ENCODE measurements at regions not wholly inside any gene's neighbourhood (a gene's known extent, or its start where the extent isn't known, plus 50 kb on each side); places are given as distances from the start of the nearest gene placed in this dataset.
"Not testable (repeated sequence)": the region's sequence is repeated elsewhere in the genome, so short reads cannot be mapped to it uniquely, and the experiment has no call there.

DNA sequence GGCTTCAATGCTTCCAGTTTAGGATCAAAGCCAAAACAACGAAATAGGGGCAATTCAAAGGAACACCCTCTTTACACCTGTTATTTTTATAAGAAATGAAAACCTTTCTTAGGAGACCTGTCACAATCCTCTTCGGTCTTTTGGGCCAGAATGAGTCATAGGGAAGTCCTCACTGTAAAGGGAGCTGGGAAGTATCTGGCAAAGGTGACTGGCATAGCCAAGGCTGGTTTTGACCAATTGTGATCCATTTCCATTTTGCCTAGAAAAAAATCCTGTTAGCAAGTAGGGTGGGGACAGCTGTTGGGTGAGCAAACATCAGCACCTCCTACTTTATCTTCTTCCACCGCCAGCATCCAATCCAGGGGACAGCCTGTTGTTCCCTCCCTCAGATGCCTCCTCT is 343.2 kb upstream of the SULF2 start:
- Histone ChIP-seq H3K4me1 (ENCODE audit: insufficient read depth, low read length) (peaks cover 8% of the 10 kb centered on the region; the same call in 1 of the 2 replicates), H3K9me3 (ENCODE audit: insufficient read depth, low read depth, low read length) (peaks cover 6% of the 10 kb centered on the region; the same call in 1 of the 2 replicates), H3K4me3 (ENCODE audit: low read length) (no peak overlapping the region), H3K27ac (ENCODE audit: low read depth, low read length) (no peak overlapping the region), H3K36me3 (ENCODE audit: insufficient read depth, low read length) (no peaks in the 10 kb centered on the region), H3K9ac (ENCODE audit: low read depth, low read length) (no peak overlapping the region), H3K27me3 (ENCODE audit: insufficient read depth, low read length) (no peaks in the 10 kb centered on the region)
- WGBS, result 96% methylated on average over 3 of the region's 3 CpGs

DNA sequence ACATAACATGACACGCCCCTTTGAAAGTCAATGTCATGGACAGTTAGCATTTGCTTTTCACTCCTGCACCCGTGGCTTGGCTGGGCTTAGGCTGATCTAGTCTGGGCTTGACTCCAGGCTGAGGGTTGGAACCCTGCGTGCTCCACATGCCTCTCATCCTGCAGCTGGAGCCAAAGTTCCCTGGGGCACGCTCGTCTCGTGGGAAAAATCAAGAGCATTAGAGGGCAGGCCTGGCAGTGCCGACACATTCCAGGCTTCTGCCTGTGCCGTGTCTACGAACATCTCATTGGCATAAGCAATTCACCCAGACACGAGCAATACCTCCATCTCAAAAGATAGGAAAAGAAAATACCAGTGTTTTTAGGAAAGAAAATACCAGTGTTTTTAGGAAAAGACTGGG is 342.7 kb upstream of the SULF2 start:
- 94% methylated on average over 9 of the region's 10 CpGs for WGBS
- not testable (repeated sequence) for H3K27me3 ChIP-seq (ENCODE audit: insufficient read depth, low read length)

DNA sequence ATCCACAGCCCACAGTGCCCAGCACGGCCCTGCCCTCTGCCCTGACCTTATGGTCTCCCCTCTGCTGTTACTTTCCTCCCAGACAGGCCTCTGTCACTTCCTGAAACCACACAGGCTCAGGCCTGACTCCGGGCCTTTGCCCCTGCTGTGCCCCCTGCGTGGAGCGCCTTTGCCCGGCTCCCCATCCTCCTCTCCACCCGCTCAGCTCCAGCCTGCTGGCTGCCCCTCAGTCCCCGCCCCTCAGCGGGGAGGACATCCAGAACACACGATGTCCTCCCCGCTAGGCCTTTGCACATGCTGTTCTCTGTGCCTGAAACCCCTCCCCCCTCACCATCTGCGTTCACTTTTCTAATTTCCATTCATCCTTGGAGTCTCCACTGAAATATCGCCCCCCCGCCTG is 341.9 kb upstream of the SULF2 start:
- H3K27ac ChIP-seq (ENCODE audit: low read depth, low read length); H3K9ac ChIP-seq (ENCODE audit: low read depth, low read length); H3K36me3 ChIP-seq (ENCODE audit: insufficient read depth, low read length); H3K27me3 ChIP-seq (ENCODE audit: insufficient read depth, low read length); H3K9me3 ChIP-seq (ENCODE audit: insufficient read depth, low read depth, low read length); H3K4me1 ChIP-seq (ENCODE audit: insufficient read depth, low read length); H3K4me3 ChIP-seq (ENCODE audit: low read length): not testable (repeated sequence)
- 81% methylated on average over 13 of the region's 13 CpGs for WGBS

More for the DNA sequence above, 342.7 kb upstream of the SULF2 start:
- not testable (repeated sequence) for H3K4me3 ChIP-seq (ENCODE audit: low read length); H3K4me1 ChIP-seq (ENCODE audit: insufficient read depth, low read length); H3K9me3 ChIP-seq (ENCODE audit: insufficient read depth, low read depth, low read length); H3K27ac ChIP-seq (ENCODE audit: low read depth, low read length); H3K9ac ChIP-seq (ENCODE audit: low read depth, low read length); H3K36me3 ChIP-seq (ENCODE audit: insufficient read depth, low read length)

DNA sequence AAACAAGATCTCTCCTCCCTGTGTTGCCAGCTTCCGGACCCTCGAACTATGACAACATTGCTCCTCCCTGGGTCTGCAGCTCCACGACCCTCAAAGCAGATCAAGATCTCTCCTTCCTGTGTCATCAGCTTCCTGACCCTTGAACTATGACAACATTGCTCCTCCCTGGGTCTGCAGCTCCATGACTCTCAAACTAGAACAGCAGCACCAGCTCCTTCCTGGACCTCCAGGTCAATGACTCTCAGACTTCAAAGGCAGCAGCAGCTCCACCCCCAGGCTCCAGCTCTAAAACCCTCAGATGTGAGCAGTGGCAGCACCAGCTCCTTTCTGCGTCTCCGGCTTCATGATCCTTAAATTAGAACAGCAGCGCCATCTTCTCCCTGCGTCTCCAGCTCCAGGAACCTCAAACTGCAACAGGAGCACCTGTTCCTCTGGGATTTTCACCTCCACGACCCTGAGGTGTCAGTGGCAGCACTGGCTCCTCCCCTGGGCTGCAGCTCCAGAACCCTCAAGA is 341.0 kb upstream of the SULF2 start:
- Histone ChIP-seq H3K27ac (ENCODE audit: low read depth, low read length) (no peak overlapping the region), H3K9me3 (ENCODE audit: insufficient read depth, low read depth, low read length) (no peaks in the 10 kb centered on the region), H3K36me3 (ENCODE audit: insufficient read depth, low read length) (no peaks in the 10 kb centered on the region), H3K4me3 (ENCODE audit: low read length) (no peak overlapping the region), H3K4me1 (ENCODE audit: insufficient read depth, low read length) (peaks cover 8% of the 10 kb centered on the region; the same call in 1 of the 2 replicates), H3K9ac (ENCODE audit: low read depth, low read length) (no peak overlapping the region), H3K27me3 (ENCODE audit: insufficient read depth, low read length) (no peaks in the 10 kb centered on the region)
- 80% methylated on average over 8 of the region's 8 CpGs for WGBS

DNA sequence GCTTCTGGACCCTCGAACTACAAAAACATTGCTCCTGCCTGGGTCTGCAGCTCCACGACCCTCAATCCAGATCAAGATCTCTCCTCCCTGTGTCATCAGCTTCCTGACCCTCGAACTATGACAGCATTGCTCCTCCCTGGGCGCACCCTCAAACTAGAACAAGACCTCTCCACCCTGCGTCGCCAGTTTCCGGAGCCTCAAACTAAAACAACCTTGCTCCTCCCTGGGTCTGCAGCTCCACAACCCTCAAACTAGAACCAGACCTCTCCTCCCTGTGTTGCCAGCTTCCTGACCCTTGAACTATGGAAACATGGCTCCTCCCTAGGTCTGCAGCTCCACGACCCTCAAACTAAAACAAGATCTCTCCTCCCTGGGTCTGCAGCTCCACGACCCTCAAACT is 339.7 kb upstream of the SULF2 start:
- H3K4me1 ChIP-seq (ENCODE audit: insufficient read depth, low read length), result peaks cover 8% of the 10 kb centered on the region; the same call in 1 of the 2 replicates
- H3K27ac ChIP-seq (ENCODE audit: low read depth, low read length), result no peak overlapping the region
- no peak overlapping the region for H3K9ac ChIP-seq (ENCODE audit: low read depth, low read length)
- no peaks in the 10 kb centered on the region for H3K27me3 ChIP-seq (ENCODE audit: insufficient read depth, low read length)
- 92% methylated on average over 9 of the region's 9 CpGs for WGBS
- H3K36me3 ChIP-seq (ENCODE audit: insufficient read depth, low read length), result no peaks in the 10 kb centered on the region
- no peaks in the 10 kb centered on the region for H3K9me3 ChIP-seq (ENCODE audit: insufficient read depth, low read depth, low read length)
- H3K4me3 ChIP-seq (ENCODE audit: low read length), result no peak overlapping the region

DNA sequence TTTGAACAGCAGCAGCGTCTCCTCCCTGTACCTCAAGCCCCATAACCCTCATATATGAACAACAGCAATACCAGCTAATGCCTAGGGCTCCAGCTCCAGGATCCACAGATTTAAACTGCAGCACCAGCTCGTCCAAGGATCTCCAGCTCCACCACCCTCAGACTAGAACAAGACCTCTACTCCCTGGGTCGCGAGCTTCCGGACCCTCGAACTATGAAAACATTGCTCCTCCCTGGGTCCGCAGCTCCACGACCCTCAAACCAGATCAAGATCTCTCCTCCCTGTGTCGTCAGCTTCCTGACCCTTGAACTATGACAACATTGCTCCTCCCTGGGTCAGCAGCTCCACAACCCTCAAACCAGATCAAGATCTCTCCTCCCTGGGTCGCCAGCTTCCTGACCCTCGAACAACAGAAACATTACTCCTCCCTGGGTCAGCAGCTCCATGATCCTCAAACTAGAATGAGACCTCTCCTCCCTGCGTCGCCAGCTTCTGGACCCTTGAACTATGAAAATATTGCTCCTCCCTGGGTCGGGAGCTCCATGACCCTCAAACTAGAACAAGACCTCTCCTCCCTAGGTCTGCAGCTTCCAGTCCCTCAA is 339.0 kb upstream of the SULF2 start:
- no peaks in the 10 kb centered on the region for H3K36me3 ChIP-seq (ENCODE audit: insufficient read depth, low read length)
- H3K9me3 ChIP-seq (ENCODE audit: insufficient read depth, low read depth, low read length), result no peaks in the 10 kb centered on the region
- H3K4me3 ChIP-seq (ENCODE audit: low read length), result no peak overlapping the region
- no peak overlapping the region for H3K27ac ChIP-seq (ENCODE audit: low read depth, low read length)
- no peak overlapping the region for H3K9ac ChIP-seq (ENCODE audit: low read depth, low read length)
- H3K27me3 ChIP-seq (ENCODE audit: insufficient read depth, low read length), result no peaks in the 10 kb centered on the region
- WGBS, result 93% methylated on average over 14 of the region's 14 CpGs
- peaks cover 2% of the 10 kb centered on the region; the same call in 1 of the 2 replicates for H3K4me1 ChIP-seq (ENCODE audit: insufficient read depth, low read length)

DNA sequence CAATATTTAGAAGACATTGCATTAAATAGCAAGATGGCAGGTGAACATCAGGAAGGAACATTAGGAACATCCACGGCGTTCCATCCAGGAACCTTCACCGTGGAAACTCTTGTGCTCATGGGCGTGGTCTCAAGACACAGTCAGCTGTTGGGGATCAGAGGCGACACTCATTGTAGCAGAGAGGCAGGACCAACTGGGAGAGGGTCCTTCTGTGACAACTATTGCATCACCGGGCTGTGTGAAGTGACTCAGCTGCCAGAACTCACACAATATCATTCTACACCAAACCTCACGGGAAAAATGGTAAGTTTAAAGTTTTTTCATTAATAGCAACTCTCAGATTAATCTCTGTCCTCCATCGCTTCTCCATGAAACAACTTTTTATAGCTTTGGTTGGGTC is 334.8 kb upstream of the SULF2 start:
- Histone ChIP-seq H3K36me3 (ENCODE audit: insufficient read depth, low read length) (no peaks in the 10 kb centered on the region), H3K27me3 (ENCODE audit: insufficient read depth, low read length) (no peaks in the 10 kb centered on the region), H3K4me3 (ENCODE audit: low read length) (no peak overlapping the region), H3K9ac (ENCODE audit: low read depth, low read length) (no peak overlapping the region), H3K4me1 (ENCODE audit: insufficient read depth, low read length) (no peaks in the 10 kb centered on the region), H3K27ac (ENCODE audit: low read depth, low read length) (no peak overlapping the region), H3K9me3 (ENCODE audit: insufficient read depth, low read depth, low read length) (no peaks in the 10 kb centered on the region)
- WGBS, result 92% methylated on average over 7 of the region's 8 CpGs

DNA sequence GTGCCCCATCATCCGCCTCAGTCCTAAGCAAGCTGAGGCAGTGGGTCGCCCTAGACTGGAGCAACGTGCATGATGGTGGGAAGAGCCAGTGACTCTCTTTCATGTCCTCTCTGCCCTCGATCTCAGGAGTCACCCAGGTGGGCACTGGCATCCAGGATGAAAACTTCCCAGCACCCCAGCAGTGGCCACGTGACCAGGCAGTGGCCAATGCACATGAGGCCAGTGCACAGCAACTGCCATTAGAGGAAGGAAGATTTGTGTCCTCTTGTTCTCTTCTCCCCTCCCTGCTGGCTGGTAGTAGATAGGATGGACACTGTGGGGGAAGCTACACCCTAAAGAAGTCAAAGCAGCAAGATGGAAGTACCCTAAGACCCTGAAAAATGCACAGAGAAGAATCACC is 334.1 kb upstream of the SULF2 start:
- H3K4me3 ChIP-seq (ENCODE audit: low read length); H3K9me3 ChIP-seq (ENCODE audit: insufficient read depth, low read depth, low read length); H3K9ac ChIP-seq (ENCODE audit: low read depth, low read length); H3K36me3 ChIP-seq (ENCODE audit: insufficient read depth, low read length); H3K4me1 ChIP-seq (ENCODE audit: insufficient read depth, low read length); H3K27me3 ChIP-seq (ENCODE audit: insufficient read depth, low read length); H3K27ac ChIP-seq (ENCODE audit: low read depth, low read length): not testable (repeated sequence)
- 87% methylated on average over 5 of the region's 5 CpGs for WGBS

DNA sequence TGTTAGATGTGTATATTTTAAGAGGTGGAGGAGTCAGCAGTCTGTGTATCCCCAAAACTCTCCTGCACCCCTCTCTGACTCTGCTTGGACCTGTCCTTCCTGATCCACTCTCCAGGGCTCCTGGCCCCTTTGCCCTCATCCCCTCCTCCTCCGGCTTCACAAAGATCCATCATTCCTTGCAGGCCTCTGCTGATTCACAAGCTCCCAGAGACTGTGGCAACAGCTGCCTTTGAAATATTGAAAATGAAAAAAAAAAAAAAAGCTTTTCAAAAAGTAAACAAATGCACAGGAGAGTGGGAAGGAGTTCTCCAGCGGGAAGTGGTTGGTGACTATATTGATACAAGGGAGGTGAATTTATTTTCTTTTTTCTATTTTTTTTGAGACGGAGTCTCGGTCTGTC is 330.2 kb upstream of the SULF2 start:
- Histone ChIP-seq H3K4me3 (ENCODE audit: low read length) (no peak overlapping the region), H3K27me3 (ENCODE audit: insufficient read depth, low read length) (no peaks in the 10 kb centered on the region), H3K9me3 (ENCODE audit: insufficient read depth, low read depth, low read length) (no peaks in the 10 kb centered on the region), H3K27ac (ENCODE audit: low read depth, low read length) (no peak overlapping the region), H3K9ac (ENCODE audit: low read depth, low read length) (no peak overlapping the region), H3K4me1 (ENCODE audit: insufficient read depth, low read length) (no peaks in the 10 kb centered on the region), H3K36me3 (ENCODE audit: insufficient read depth, low read length) (no peaks in the 10 kb centered on the region)
- WGBS, result 92% methylated on average over 4 of the region's 4 CpGs

DNA sequence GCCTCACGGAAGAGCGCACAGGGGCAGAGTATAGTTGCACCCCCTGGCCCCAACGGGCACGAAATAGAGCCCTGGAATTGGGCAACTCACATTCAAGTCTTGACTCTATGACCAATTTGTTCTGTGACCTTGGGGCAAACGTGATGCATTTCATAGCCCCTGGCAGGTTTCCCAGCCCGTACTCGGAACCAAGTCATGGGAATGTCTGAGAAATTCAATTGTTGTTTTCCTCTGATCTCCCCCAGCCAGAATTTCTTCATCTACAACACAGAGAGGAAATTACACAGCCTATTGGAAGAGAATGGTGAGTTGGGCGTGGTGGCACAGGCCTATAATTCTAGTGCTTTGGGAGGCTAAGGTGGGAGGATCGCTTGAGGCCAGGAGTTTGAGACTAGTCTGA is 322.3 kb upstream of the SULF2 start:
- Histone ChIP-seq H3K27ac (ENCODE audit: low read depth, low read length) (no peak overlapping the region), H3K9me3 (ENCODE audit: insufficient read depth, low read depth, low read length) (peaks cover 8% of the 10 kb centered on the region; the same call in 1 of the 2 replicates), H3K27me3 (ENCODE audit: insufficient read depth, low read length) (no peaks in the 10 kb centered on the region; the same call in 1 of the 2 replicates), H3K4me3 (ENCODE audit: low read length) (no peak overlapping the region), H3K9ac (ENCODE audit: low read depth, low read length) (no peak overlapping the region), H3K4me1 (ENCODE audit: insufficient read depth, low read length) (no peaks in the 10 kb centered on the region), H3K36me3 (ENCODE audit: insufficient read depth, low read length) (no peaks in the 10 kb centered on the region)
- WGBS, result 93% methylated on average over 9 of the region's 9 CpGs

DNA sequence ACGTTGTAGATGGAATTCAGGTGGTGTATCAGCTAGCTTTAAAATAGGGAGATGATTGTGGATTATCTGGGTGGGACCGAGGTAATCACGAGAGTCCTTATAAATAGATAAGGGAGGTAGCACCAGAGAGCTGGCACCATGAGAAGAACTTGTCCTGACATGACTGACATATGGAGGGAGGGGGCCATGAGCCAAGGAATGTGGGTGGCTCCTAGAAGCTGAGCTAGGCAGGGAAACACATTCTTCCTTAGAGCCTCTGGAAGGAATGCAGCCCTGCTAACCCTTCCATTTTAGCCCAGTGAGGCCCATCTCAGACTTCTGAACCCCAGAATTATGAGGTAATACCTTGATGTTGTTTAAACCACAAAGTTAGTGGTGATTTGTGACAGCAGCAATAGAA is 321.1 kb upstream of the SULF2 start:
- 92% methylated on average over 3 of the region's 3 CpGs for WGBS
- Histone ChIP-seq H3K9ac (ENCODE audit: low read depth, low read length) (no peak overlapping the region), H3K4me3 (ENCODE audit: low read length) (no peak overlapping the region), H3K4me1 (ENCODE audit: insufficient read depth, low read length) (no peaks in the 10 kb centered on the region), H3K27ac (ENCODE audit: low read depth, low read length) (no peak overlapping the region), H3K36me3 (ENCODE audit: insufficient read depth, low read length) (no peaks in the 10 kb centered on the region), H3K27me3 (ENCODE audit: insufficient read depth, low read length) (no peaks in the 10 kb centered on the region; the same call in 1 of the 2 replicates), H3K9me3 (ENCODE audit: insufficient read depth, low read depth, low read length) (peaks cover 8% of the 10 kb centered on the region; the same call in 1 of the 2 replicates)

DNA sequence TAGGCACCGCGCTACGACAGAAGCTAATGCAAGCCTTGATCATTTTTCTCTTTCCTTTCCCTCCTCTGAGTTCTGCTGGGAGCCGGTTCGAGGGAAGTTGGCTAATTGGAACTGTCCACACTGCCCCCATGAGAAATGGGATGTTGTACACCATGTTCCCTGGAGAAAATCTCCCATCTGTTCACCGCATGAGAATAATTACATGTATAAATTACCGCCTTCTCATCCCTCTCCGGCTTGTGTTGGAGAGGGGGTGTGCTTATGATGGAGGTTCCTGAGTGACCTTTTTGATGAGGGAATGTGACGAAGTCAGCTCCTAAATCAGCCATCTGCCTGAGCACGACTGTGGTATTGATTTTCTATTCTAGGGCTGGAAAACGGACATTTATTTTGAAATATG is 320.2 kb upstream of the SULF2 start:
- H3K9ac ChIP-seq (ENCODE audit: low read depth, low read length), result no peak overlapping the region
- no peak overlapping the region for H3K4me3 ChIP-seq (ENCODE audit: low read length)
- H3K27me3 ChIP-seq (ENCODE audit: insufficient read depth, low read length), result no peaks in the 10 kb centered on the region; the same call in 1 of the 2 replicates
- no peak overlapping the region for H3K27ac ChIP-seq (ENCODE audit: low read depth, low read length)
- no peaks in the 10 kb centered on the region for H3K4me1 ChIP-seq (ENCODE audit: insufficient read depth, low read length)
- WGBS, result 97% methylated on average over 11 of the region's 11 CpGs
- no peaks in the 10 kb centered on the region for H3K36me3 ChIP-seq (ENCODE audit: insufficient read depth, low read length)
- H3K9me3 ChIP-seq (ENCODE audit: insufficient read depth, low read depth, low read length), result peaks cover 8% of the 10 kb centered on the region; the same call in 1 of the 2 replicates
